ENCODE measurements at regions not wholly inside any gene's neighbourhood (a gene's known extent, or its start where the extent isn't known, plus 50 kb on each side); places are given as distances from the start of the nearest gene placed in this dataset.

- Mint-ChIP-seq H3K4me3 (no peak overlapping the region), H3K4me1 (no peaks in the 10 kb centered on the region), H3K9me3 (no peaks in the 10 kb centered on the region), H3K27me3 (ENCODE audit: low read depth) (no peaks in the 10 kb centered on the region), H3K36me3 (ENCODE audit: low read depth) (no peaks in the 10 kb centered on the region), H3K27ac (no peak overlapping the region)
- TF ChIP-seq CTCF (IDR thresholded peaks at IDR 0.05; ENCODE audit: unreplicated experiment in 3 of 3): no peak
Measured at GRCh38 chr1:105492921-105493320, 1563.6 kb upstream of the PRMT6 start.

- H3K4me3 Mint-ChIP-seq: no peak overlapping the region
- no peak overlapping the region for H3K27ac Mint-ChIP-seq
- H3K36me3 Mint-ChIP-seq (ENCODE audit: low read depth): no peaks in the 10 kb centered on the region
- no peaks in the 10 kb centered on the region for H3K9me3 Mint-ChIP-seq
- H3K27me3 Mint-ChIP-seq (ENCODE audit: low read depth): no peaks in the 10 kb centered on the region
- no peak for TF ChIP-seq CTCF (IDR thresholded peaks at IDR 0.05; ENCODE audit: unreplicated experiment in 3 of 3)
- H3K4me1 Mint-ChIP-seq: no peaks in the 10 kb centered on the region
Measured at GRCh38 chr1:105516068-105516467, 1540.4 kb upstream of the PRMT6 start.

- H3K27ac Mint-ChIP-seq: no peak overlapping the region
- no peak for TF ChIP-seq CTCF (IDR thresholded peaks at IDR 0.05; ENCODE audit: unreplicated experiment in 3 of 3)
- no peak overlapping the region for H3K4me3 Mint-ChIP-seq
- no peaks in the 10 kb centered on the region for H3K36me3 Mint-ChIP-seq (ENCODE audit: low read depth)
- H3K27me3 Mint-ChIP-seq (ENCODE audit: low read depth): no peaks in the 10 kb centered on the region
- no peaks in the 10 kb centered on the region for H3K4me1 Mint-ChIP-seq
- H3K9me3 Mint-ChIP-seq: peaks cover 6% of the 10 kb centered on the region
Measured at GRCh38 chr1:105533996-105534395, 1522.5 kb upstream of the PRMT6 start.

GRCh38 chr1:105544475-105544874 is 1512.0 kb upstream of the PRMT6 start:
- H3K27ac Mint-ChIP-seq: no peak overlapping the region
- TF ChIP-seq CTCF (IDR thresholded peaks at IDR 0.05; ENCODE audit: unreplicated experiment in 3 of 3): no peak

GRCh38 chr1:105556266-105556665 is 1500.2 kb upstream of the PRMT6 start:
- Mint-ChIP-seq H3K27me3 (ENCODE audit: low read depth) (no peaks in the 10 kb centered on the region), H3K36me3 (ENCODE audit: low read depth) (no peaks in the 10 kb centered on the region), H3K4me1 (no peaks in the 10 kb centered on the region), H3K4me3 (no peak overlapping the region), H3K27ac (no peak overlapping the region), H3K9me3 (no peaks in the 10 kb centered on the region)
- no peak for TF ChIP-seq CTCF (IDR thresholded peaks at IDR 0.05; ENCODE audit: unreplicated experiment in 3 of 3)

More at GRCh38 chr1:105544475-105544874, 1512.0 kb upstream of the PRMT6 start:
- H3K27me3 Mint-ChIP-seq (ENCODE audit: low read depth): no peaks in the 10 kb centered on the region
- H3K4me3 Mint-ChIP-seq: no peak overlapping the region
- H3K36me3 Mint-ChIP-seq (ENCODE audit: low read depth): no peaks in the 10 kb centered on the region
- no peaks in the 10 kb centered on the region for H3K9me3 Mint-ChIP-seq
- no peaks in the 10 kb centered on the region for H3K4me1 Mint-ChIP-seq

- Mint-ChIP-seq H3K4me3 (no peak overlapping the region), H3K27ac (no peak overlapping the region), H3K36me3 (ENCODE audit: low read depth) (no peaks in the 10 kb centered on the region), H3K4me1 (no peaks in the 10 kb centered on the region), H3K27me3 (ENCODE audit: low read depth) (no peaks in the 10 kb centered on the region), H3K9me3 (no peaks in the 10 kb centered on the region)
- TF ChIP-seq CTCF (IDR thresholded peaks at IDR 0.05; ENCODE audit: unreplicated experiment in 3 of 3): no peak
Measured at GRCh38 chr1:105558023-105558422, 1498.5 kb upstream of the PRMT6 start.
